SK-N-MC (cell line): ENCODE measurements at regions not wholly inside any gene's neighbourhood (a gene's known extent, or its start where the extent isn't known, plus 50 kb on each side); places are given as distances from the start of the nearest gene placed in this dataset.

Experiments used
- EZH2 ChIP-seq: fragments of 200-600 bp; sonication (generic); IDR thresholded peaks from one replicate; pipeline ENCODE4 v1.6.1; 2017; ENCODE audit warnings: antibody characterized with exemption
- FOXP2 ChIP-seq: optimal IDR thresholded peaks from 2 replicates; pipeline ENCODE3; 2011; ENCODE audit warnings: mild to moderate bottlenecking, moderate library complexity; ENCODE audit not compliant: insufficient read depth; ENCODE audit errors: extremely low read length, control extremely low read depth
- POLR2AphosphoS5 ChIP-seq: IDR thresholded peaks from 2 replicates; pipeline ENCODE4 v1.6.1; 2012; ENCODE audit warnings: mild to moderate bottlenecking, low read depth, low read length, borderline replicate concordance

GRCh38 chr2:123002660-123003248 lies 1022.3 kb upstream of the CNTNAP5 start:
- no peak for TF ChIP-seq EZH2
- TF ChIP-seq POLR2AphosphoS5, result no peak
- no peak for TF ChIP-seq FOXP2
